ENCODE measurements at regions not wholly inside any gene's neighbourhood (a gene's known extent, or its start where the extent isn't known, plus 50 kb on each side); places are given as distances from the start of the nearest gene placed in this dataset.

- Mint-ChIP-seq H3K36me3 (ENCODE audit: unreplicated experiment) (no peaks in the 10 kb centered on the region), H3K27ac (ENCODE audit: unreplicated experiment) (no peak overlapping the region), H3K4me1 (ENCODE audit: unreplicated experiment) (no peaks in the 10 kb centered on the region), H3K4me3 (ENCODE audit: unreplicated experiment) (no peak overlapping the region), H3K27me3 (ENCODE audit: unreplicated experiment) (no peaks in the 10 kb centered on the region), H3K9me3 (ENCODE audit: unreplicated experiment) (no peaks in the 10 kb centered on the region)
- no peak for TF ChIP-seq CTCF (IDR thresholded peaks at IDR 0.05)
- DNase-seq (ENCODE audit: extremely low spot score, unreplicated experiment) = no peak
Observed at GRCh38 chr2:136402281-136402680, 284.3 kb upstream of the CXCR4 start.

- Mint-ChIP-seq H3K4me3 (ENCODE audit: unreplicated experiment) (no peak overlapping the region), H3K36me3 (ENCODE audit: unreplicated experiment) (no peaks in the 10 kb centered on the region), H3K27ac (ENCODE audit: unreplicated experiment) (no peak overlapping the region), H3K27me3 (ENCODE audit: unreplicated experiment) (no peaks in the 10 kb centered on the region), H3K9me3 (ENCODE audit: unreplicated experiment) (no peaks in the 10 kb centered on the region), H3K4me1 (ENCODE audit: unreplicated experiment) (no peaks in the 10 kb centered on the region)
- TF ChIP-seq CTCF (IDR thresholded peaks at IDR 0.05) = no peak
- DNase-seq (ENCODE audit: extremely low spot score, unreplicated experiment) = no peak
Observed at GRCh38 chr2:136399667-136400289, 281.8 kb upstream of the CXCR4 start.

- no peak overlapping the region for H3K4me3 Mint-ChIP-seq (ENCODE audit: unreplicated experiment)
- no peaks in the 10 kb centered on the region for H3K36me3 Mint-ChIP-seq (ENCODE audit: unreplicated experiment)
- no peaks in the 10 kb centered on the region for H3K27me3 Mint-ChIP-seq (ENCODE audit: unreplicated experiment)
- TF ChIP-seq CTCF (IDR thresholded peaks at IDR 0.05) = no peak
- H3K9me3 Mint-ChIP-seq (ENCODE audit: unreplicated experiment) = no peaks in the 10 kb centered on the region
- DNase-seq (ENCODE audit: extremely low spot score, unreplicated experiment) = peak; percentile 11
- H3K4me1 Mint-ChIP-seq (ENCODE audit: unreplicated experiment) = no peaks in the 10 kb centered on the region
- H3K27ac Mint-ChIP-seq (ENCODE audit: unreplicated experiment) = no peak overlapping the region
Observed at GRCh38 chr2:136395582-136395981, 277.6 kb upstream of the CXCR4 start.

- no peaks in the 10 kb centered on the region for H3K4me1 Mint-ChIP-seq (ENCODE audit: unreplicated experiment)
- no peaks in the 10 kb centered on the region for H3K27me3 Mint-ChIP-seq (ENCODE audit: unreplicated experiment)
- peak; percentile 56 for DNase-seq (ENCODE audit: extremely low spot score, unreplicated experiment)
- no peak overlapping the region for H3K4me3 Mint-ChIP-seq (ENCODE audit: unreplicated experiment)
- no peak for TF ChIP-seq CTCF (IDR thresholded peaks at IDR 0.05)
- H3K36me3 Mint-ChIP-seq (ENCODE audit: unreplicated experiment) = no peaks in the 10 kb centered on the region
- H3K9me3 Mint-ChIP-seq (ENCODE audit: unreplicated experiment) = no peaks in the 10 kb centered on the region
- no peak overlapping the region for H3K27ac Mint-ChIP-seq (ENCODE audit: unreplicated experiment)
Observed at GRCh38 chr2:136394136-136395060, 276.4 kb upstream of the CXCR4 start.

GRCh38 chr2:136393514-136393913 is 275.6 kb upstream of the CXCR4 start:
- no peaks in the 10 kb centered on the region for H3K36me3 Mint-ChIP-seq (ENCODE audit: unreplicated experiment)
- no peaks in the 10 kb centered on the region for H3K4me1 Mint-ChIP-seq (ENCODE audit: unreplicated experiment)
- no peak for DNase-seq (ENCODE audit: extremely low spot score, unreplicated experiment)
- H3K9me3 Mint-ChIP-seq (ENCODE audit: unreplicated experiment) = no peaks in the 10 kb centered on the region
- H3K27ac Mint-ChIP-seq (ENCODE audit: unreplicated experiment) = no peak overlapping the region
- H3K4me3 Mint-ChIP-seq (ENCODE audit: unreplicated experiment) = no peak overlapping the region
- no peak for TF ChIP-seq CTCF (IDR thresholded peaks at IDR 0.05)
- H3K27me3 Mint-ChIP-seq (ENCODE audit: unreplicated experiment) = no peaks in the 10 kb centered on the region
